SKM-1 treated with dmso at 0.1 percent for 144 hours (cell line): ENCODE measurements at regions not wholly inside any gene's neighbourhood (a gene's known extent, or its start where the extent isn't known, plus 50 kb on each side); places are given as distances from the start of the nearest gene placed in this dataset.

Source experiments
- DNase-seq: peaks from one replicate; lab custom pipeline; 2025; ENCODE audit not compliant: unreplicated experiment; lab: John Stamatoyannopoulos, UW

DNA sequence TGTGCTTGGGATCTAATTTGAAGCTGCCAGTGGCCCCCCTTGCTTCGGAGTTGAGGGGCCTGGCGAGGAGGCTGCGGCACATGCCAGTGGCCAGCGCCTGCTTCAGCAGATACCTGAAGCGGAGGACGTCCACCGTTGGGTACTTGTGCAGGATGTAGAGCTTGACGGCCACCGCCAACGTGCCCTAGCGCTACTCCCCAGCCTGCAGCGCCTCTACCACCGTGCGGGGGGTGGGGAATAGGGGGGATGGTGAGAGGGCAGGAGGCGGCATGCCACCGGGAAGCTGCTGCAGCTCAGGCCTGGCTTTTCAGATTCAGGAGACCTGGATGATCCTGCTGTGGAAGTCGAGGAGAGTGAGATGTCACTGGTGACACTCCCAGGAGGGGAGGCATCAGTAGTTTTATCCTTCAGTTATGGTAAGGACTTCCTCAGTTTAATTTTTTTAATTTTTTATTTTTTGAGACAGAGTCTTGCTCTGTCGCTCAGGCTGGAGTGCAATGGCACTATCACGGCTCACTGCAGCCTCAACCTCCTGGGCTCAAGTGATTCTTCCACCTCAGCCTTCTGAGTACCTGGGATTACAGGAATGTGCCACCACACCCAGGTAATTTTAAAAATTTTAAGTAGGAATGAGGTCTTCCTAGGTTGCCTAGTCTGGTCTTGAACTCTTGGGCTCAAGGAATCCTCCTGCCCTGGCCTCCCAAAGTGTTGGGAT lies 150.6 kb upstream of the FRMD4B start:
- DNase-seq: no peak

DNA sequence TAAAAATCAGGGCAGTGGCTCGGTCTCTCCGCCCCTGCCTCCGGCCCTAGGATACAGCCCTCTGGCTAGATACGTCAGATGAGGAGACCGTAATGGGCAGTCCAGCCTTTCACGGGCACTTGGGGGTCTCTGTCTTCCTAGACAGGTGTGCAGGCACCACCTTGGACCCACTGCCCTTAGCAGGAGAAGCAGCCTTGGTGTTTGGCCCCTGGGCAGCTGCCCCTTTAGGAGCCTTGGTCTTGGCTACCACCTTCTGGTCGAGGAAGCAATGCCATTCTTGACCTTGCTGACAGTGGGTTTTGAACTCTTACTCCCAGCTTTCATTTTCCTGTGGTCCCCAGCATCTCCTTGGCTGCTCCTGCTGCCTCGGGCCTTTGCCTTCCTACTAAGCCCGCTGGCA lies 149.7 kb upstream of the FRMD4B start:
- no peak for DNase-seq

DNA sequence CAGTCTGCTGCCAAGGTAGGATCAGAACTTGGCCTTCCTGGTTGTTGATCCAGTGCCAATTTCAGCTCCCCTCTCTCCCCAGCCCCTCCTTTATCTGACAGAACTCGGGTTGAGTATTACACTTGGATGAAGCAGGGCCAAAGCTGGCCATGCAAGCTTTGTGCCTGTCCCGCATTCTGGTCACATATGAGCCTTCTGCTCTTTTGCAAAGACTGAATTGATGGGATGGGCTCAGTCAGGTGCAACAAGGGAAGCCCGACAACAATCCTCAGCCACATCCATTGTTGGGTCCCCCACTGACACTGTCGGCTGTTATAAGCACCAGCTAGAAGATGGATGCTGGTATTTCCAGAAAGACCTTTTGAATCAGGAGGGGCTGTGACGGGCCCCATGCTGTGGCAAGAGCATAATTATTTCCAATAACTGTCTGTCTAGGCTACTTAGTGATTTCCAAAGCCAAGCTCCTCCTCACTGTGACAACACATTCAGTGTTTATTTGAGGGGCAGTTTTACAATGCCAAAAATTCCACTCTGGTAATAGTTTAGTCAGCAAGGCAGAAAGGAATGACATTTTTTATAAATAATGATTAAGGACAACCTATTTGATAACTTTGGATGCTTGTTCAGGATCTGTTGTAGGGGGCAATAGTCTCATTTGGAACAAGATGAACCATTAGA lies 146.8 kb upstream of the FRMD4B start:
- no peak for DNase-seq

DNA sequence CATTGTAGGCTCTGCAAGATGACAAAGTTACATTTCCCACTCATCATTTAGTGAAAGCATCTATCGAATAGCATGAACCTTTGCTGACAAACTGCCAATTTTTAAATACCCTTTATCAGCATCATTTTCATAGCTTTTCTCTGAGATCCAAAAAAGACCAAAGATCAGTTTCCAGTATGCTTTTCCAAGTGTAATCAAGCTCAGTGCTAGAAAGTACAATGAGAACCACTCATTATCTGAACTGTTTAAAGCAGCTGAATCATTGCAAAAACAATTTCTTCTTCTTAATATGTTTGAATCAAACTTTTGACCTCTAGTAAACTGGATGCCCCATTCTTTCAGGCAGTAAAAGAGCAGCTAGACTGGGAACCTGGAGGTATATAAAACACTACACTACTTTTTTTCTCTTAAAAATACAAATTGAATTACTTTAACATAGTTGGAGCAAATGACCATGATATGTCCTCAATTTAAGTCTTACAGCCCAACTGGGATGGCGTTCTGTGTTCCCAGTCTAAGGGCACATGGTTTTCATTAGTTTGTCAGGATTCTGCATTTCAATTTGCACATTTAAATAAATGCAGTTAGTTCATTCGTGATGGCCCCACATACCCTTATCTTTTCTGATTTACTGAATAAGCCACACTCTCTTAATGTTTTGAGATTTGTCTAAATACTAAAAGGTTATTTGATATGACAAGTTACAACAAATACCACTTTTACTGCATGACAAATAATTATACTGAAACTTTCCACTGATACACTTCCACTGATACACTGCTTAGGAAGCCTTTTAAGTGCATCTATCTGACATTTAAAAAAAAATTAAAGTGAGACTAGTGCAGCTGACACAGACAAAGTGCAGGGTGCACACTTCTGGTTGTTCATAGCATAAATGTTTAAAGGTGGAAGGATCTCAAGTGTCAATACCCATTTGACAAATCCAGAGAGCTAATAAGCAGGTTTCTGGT lies 146.0 kb upstream of the FRMD4B start:
- no peak for DNase-seq

DNA sequence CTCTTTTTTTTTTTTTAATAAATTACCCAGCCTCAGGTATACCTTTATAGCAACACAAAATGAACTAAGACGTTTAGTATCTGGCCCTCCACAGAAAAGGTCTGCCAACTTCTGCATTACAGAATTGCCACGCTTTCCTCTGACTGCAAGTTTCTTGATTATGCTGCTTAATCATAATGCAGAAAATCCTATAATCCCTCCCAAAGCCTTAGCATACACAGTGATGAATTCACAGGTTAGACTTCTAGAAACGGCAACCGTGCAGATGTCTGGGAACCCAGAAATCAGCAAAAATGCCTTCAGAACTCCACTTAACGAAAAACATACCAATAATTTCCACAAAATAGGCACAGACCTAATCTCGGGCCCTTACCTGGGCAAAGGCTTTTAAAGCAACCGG lies 144.7 kb upstream of the FRMD4B start:
- DNase-seq: no peak

DNA sequence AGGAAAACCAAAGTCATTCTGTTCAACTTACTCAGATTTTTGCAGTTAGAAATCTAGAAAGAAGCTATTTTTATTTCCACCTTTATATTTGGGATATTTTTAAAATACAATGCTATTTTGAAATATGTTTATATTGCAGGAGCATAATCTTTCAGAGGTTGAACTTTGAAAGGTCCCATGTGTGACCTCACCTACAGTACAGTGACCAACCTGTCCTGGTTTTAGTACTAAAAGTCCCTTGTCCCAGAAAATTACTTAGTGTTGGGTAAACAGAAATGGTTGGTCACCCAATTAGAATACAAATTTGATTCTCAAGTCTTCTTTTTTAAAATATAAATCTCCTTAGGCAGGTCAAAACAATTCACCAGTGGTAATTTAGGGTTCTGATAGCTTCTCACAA lies 141.6 kb upstream of the FRMD4B start:
- no peak for DNase-seq

DNA sequence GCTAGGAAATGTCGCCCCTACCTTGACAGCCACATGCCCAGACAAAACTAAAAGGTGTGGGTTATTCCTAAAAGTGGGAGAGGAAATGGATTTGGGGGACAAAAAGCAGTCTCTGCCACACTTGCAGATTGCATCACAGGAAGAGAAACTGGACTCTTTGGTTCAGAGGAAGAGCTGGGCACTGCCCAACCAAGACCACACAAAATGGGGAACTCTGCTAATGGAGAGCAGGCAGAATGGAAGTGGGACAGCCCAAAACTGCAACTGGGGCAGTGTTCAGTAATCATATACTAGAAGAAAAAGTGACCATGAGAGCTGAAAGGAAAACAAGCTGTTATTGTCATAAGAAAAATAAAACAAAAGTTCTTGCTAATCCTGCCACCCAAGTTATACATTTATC lies 138.9 kb upstream of the FRMD4B start:
- DNase-seq: no peak

DNA sequence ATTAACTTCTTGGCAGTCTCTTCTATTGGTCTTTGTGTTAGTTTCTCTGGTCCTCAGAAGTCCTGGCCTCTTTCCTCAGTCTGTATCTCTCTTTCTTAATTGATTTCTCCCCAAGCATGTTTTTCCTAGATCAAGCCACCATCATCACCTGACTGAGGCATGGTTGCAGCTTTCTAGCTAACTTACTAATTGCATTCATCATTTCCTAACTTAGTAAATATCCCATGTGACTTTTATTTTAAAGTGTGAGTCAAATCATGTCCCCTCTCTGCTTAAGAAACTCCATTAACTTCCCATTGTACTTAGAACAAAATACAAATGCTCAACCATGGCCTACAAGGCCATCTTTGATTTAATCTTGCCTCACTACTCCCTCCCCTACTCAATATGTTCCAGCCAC lies 135.4 kb upstream of the FRMD4B start:
- no peak for DNase-seq

DNA sequence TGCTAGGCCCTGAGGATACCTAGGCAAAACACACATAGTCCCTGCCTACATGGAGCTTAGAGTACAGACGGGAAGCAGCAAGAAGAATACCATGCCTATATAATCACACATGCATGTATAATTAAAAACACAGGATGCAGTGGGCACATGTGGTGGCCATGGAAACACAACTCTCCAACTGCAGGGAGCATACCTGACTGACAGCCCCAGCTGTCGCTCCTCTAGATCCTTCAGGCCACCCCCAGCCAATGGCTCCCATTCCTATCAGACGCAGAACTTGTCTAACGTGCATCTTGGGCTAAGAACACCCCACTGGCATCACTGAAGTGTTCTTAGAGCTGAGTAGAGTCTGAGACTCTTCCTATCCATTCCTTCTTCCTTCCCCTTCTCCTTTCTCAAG lies 125.5 kb upstream of the FRMD4B start:
- DNase-seq: no peak

DNA sequence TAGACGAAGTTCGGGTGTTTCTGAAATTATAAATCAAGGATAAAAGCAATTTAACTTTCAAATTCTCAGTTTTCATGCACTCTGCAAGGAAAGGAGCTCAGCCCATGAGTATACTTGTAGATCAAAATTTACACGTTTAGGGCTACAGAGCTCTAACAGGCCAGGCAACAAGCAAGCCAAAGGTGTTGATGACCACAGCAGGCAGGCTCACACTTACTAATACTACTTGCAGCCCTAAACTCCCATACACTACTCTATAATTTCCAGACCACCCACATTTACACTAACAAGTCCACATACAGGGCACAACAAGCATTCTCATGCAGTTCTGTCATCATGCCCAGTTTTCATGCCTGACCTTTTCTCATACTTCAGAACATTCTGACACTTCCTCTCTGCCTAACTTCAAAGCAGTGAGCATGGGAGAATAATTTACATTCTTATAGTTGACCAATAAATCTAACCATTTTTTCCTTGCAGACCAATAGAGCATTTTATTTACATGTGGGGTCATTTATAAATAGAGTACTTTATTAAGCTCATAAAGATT lies 124.7 kb upstream of the FRMD4B start:
- no peak for DNase-seq

DNA sequence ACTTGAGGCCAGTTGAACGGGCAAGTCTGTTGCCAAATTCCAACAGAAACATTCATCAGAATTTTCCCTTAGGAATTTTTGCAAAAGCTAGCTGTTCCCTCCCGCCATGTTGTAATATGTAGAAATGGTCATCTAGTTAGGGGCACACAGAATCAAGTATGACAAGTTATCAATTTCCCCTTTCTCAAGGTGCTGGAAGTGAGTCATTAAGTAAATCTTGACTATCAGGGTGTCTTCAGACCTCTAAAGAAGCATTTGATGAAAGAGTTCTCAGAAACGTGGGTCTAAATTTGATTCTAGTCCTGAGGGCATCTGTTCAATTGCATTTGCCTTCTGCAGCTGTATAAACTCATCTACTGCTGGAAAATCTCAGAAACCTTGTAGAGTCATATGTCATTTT lies 123.4 kb upstream of the FRMD4B start:
- no peak for DNase-seq

DNA sequence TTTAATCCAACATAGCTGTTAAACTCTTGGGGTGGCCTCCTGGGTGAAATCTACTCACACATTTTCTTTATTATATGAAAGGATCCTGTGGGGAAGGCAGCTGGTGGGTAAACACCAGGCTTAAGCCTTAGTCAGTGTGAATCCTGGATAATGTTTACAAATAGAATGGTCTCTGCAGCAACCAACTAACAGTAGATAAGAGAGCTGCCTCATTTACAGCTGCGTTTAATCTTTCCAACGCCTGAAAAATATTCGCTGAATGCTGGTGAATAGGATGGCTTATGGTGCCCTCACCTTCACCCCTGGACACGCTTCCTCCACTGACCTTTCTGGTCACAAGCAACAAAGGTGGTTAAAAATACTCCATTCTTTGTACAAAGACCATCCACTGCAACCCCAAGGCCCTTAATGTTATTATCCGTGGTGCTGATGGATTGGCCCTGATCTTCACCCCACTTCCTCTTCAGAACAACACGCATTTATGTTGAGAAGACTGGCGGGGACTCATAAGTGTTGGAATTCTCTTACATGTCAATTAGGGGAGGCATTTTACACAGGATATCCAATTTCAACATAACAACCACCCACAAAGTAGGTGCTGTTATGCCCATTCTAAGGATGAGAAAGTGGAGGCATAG lies 120.0 kb upstream of the FRMD4B start:
- DNase-seq: no peak

DNA sequence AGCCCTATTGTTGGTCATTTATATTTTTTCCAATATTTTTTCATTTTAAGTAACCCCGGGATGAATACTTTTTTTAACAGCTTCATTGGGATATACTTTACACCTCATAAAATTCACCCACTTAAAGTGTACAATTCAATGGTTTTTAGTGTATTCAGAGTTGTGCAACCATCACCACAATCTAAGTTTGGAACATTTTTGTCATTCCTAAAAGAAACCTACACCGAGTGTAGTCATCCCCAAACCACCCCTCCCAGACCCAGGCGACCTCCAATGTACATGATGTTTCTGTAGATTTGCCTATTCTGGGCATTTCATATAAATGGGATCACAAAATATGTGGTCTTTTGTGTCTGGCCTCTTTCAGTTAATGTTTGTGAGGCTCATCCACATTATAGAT lies 118.3 kb upstream of the FRMD4B start:
- no peak for DNase-seq

DNA sequence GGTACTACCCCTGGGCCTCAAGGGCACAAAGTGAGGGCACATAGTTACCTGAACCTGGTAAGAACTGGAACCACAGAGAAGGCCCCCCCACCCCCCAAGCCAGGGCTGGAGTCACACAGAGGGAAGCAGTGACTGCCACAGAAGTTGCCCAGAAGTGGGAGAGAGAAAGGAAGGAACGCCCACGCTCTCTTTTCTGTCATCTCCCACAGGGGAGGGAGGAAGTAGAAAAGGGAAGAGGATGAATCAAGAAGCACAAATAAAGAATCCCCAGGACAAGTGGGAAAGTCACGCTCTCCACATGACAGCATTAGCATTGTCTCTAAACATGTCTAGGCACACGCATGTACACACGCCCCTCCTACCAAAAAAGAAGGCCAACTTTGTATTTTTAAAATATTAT lies 114.7 kb upstream of the FRMD4B start:
- DNase-seq: peak; percentile 62

DNA sequence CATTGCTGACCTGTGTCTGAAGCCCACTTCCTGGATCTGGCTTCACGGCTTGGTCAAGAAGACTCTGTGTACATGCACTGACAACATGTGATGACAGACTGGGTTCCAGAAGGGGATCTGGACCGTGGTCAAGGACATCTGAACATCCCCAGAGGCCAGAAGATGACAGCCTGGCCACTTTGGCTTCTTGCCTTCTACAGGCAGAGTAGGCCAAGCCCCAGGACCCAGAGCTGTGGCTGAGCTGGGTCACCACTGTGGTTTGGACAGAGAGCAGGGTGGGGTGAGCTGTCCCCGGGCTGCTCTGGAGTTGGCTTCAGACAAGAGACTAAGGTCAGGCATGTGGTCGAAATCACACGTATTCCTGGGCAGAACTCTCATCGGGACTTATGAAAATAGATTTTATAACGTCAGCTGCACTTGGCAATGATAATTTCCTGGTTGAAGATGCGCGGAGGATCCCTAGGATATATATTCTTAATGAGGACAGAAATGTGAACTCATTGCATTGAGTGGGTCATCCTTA lies 114.1 kb upstream of the FRMD4B start:
- DNase-seq: no peak

DNA sequence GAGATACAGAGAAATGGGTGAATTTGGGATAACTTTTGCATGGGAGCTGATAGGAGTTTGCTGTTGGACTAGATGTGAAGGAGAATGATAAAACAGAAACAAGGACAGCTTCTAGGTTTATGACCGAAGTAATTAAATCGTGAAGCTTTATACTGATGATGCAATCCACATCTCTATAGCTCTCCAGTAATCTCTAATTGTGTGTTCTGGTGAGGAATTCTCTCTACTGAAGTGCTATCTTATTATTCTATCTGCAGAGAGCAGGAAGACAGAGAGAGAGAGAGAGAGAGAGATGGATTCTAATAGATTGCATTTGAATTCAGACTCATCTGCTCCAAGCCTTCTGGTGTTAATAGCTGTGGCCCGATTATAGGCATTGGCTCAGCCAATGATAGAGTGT lies 113.5 kb upstream of the FRMD4B start:
- DNase-seq: no peak

DNA sequence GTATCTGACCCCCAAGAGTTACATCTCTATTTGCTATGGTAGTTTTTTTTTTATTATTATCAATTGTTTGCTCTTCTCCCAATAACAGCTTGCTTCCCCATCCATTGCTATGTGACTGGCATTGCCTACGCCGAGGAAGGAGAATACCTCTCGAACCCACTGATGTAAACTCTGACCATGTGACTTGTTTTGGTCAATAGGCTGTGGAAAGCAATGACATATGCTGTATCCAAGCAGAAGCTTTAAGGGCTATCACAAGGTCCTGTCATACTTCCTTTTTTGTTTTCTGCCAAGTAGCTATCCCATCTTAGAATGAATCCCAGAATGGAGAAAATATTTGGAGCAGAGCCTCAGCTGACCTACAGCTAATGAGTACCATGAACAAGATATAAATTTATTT lies 111.0 kb upstream of the FRMD4B start:
- no peak for DNase-seq

DNA sequence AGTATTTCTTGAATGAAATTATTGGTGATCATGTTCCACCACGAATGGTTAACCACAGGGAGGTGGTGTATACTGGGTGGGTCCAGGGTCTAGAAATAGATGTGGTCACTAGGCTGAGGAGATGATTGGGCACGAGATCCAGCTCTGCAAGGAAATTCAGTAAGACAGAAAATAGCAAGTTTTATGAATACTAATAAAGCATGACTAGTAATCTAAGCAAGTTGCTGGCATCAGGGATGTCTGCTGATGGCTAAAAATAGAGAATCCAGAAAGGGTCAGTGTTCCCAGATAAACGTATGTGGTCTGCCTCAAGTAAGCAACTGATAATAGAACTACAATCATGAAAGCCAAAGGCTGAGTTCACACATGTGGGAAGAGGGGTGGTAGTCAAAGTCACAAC lies 108.3 kb upstream of the FRMD4B start:
- no peak for DNase-seq

DNA sequence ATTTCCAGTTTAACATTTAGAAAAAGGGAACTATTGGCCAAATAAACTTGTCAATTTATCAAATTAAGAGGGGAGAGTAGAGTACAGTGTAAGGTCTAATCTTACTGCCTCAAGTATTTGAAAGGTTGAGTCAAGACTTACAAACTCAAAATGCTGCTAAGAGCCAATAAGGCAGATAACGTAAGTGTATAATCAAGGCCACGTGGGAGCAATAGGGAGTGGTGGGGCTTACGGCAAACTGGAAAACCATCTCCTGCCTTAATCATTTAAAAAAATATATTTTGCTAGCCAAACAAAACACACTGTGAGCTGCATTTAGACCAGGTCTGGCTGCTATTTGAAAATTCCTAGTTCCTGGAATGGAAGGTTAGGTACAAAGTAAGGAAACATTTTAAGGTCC lies 107.3 kb upstream of the FRMD4B start:
- DNase-seq: no peak

DNA sequence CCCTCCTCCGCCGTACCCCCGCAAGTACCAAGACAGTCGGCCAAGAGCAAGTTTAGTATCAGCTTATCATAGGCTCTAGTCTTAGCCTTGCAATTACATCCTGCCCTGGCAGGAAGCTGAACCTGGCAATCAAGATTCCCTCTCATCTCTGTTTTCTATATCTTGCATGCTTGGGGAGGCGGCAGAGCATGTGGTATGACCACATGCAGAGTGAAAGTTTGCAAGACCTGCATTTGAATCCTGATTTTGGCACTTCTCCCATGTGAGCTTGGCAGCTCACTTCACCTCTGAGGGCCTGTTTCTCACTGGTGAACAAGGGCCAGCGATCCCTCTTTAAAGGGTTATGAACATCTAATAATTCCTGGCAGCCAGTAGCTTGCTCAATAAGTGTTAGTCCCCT lies 106.1 kb upstream of the FRMD4B start:
- DNase-seq: no peak

DNA sequence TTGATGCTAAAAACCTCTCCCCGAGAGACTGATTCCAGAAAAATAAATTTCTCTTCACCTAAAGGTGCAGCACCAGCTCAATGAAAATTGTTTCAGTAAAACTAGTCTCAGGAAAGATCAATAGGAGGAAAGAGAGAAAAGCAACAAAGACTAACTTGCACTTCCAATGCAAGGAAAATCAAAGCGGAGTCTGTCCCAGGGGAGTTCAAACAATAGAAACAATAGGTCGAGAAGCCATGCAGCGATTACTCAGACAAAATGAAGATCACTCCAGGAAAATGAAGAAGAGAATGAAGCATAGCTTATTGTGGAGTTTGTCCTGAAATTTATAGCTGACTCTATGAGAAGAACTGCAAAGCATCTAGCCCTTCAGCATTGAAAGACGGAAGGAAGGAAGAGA lies 105.1 kb upstream of the FRMD4B start:
- no peak for DNase-seq
